ENCODE measurements at regions not wholly inside any gene's neighbourhood (a gene's known extent, or its start where the extent isn't known, plus 50 kb on each side); places are given as distances from the start of the nearest gene placed in this dataset.

- H3K9me2 ChIP-seq (replicated peaks; ENCODE audit: low read length): no peaks in the 10 kb centered on the region
- ChIA-PET POLR2A (ENCODE audit: unreplicated experiment) (no interaction called here), CTCF (no interaction called here)
- peak overlapping the region; percentile 72 for H3K27ac ChIP-seq (ENCODE audit: low read length)
- no peaks in the 10 kb centered on the region for H3K9me3 ChIP-seq (ENCODE audit: low read length)
- no peaks in the 10 kb centered on the region for H3K79me2 ChIP-seq (ENCODE audit: low read length)
- H3K9ac ChIP-seq (ENCODE audit: low read length): 0 out of 2 replicates have a peak overlapping the region, but pooled peaks have one; percentile 5
- no peaks in the 10 kb centered on the region for H3K27me3 ChIP-seq (ENCODE audit: low read length)
- ATAC-seq (peak; percentile 76), DNase-seq (peak; percentile 64)
- H2AFZ ChIP-seq (ENCODE audit: low read length): peak overlapping the region; percentile 51
- H3K4me1 ChIP-seq (ENCODE audit: insufficient read depth, low read length): peaks cover 29% of the 10 kb centered on the region
- peak overlapping the region; percentile 72 for H3K4me2 ChIP-seq (ENCODE audit: low read length)
- no peaks in the 10 kb centered on the region for H3F3A ChIP-seq (ENCODE audit: low read length, unreplicated experiment)
- no TSS peak for BruUV-seq (replicated peaks)
- H4K20me1 ChIP-seq (ENCODE audit: low read length): no peaks in the 10 kb centered on the region
- intact Hi-C loops (cut with micrococcal nuclease): loop anchor here (2.0 to 10.0 kb wide), 2 partner anchors 58 to 294 kb away; no protein-coding TSS in a partner anchor
- H3K4me3 ChIP-seq (ENCODE audit: low read length): peak overlapping the region; percentile 44; the same call in 1 of the 2 replicates
- no peaks in the 10 kb centered on the region for H3K36me3 ChIP-seq (ENCODE audit: low read depth, low read length)
- TF ChIP-seq EZH2phosphoT487 (IDR thresholded peaks at IDR 0.05; ENCODE audit: borderline replicate concordance, low read length): no peak
- TF ChIP-seq EZH2 (IDR thresholded peaks at IDR 0.05; ENCODE audit: low read length, unreplicated experiment): no peak
- no peak for TF ChIP-seq CTCF (conservative IDR thresholded peaks at IDR 0.05; ENCODE audit: low read depth, low read length)
Observed at GRCh38 chr13:85529218-85529594, 270.0 kb downstream of the SLITRK6 start.

- ATAC-seq: peak; percentile 82
- ChIA-PET POLR2A (ENCODE audit: unreplicated experiment) (interaction anchor here (0.5 kb wide), 1 partner anchor 821 kb away, joined by 4 read pairs; no protein-coding TSS in a partner anchor), CTCF (no interaction called here)
- no peaks in the 10 kb centered on the region for H3F3A ChIP-seq (ENCODE audit: low read length, unreplicated experiment)
- H4K20me1 ChIP-seq (ENCODE audit: low read length): no peaks in the 10 kb centered on the region
- intact Hi-C loops (cut with micrococcal nuclease): loop anchor here (2.0 to 10.0 kb wide), 2 partner anchors 58 to 294 kb away; no protein-coding TSS in a partner anchor
- 0 out of 2 replicates have a peak overlapping the region, but pooled peaks have one; percentile 5 for H3K9ac ChIP-seq (ENCODE audit: low read length)
- no peaks in the 10 kb centered on the region for H3K36me3 ChIP-seq (ENCODE audit: low read depth, low read length)
- H3K27me3 ChIP-seq (ENCODE audit: low read length): no peaks in the 10 kb centered on the region
- peak overlapping the region; percentile 72 for H3K4me2 ChIP-seq (ENCODE audit: low read length)
- H3K27ac ChIP-seq (ENCODE audit: low read length): peak overlapping the region; percentile 72
- peak overlapping the region; percentile 44 for H3K4me3 ChIP-seq (ENCODE audit: low read length)
- H3K79me2 ChIP-seq (ENCODE audit: low read length): no peaks in the 10 kb centered on the region
- no peak for TF ChIP-seq EZH2phosphoT487 (IDR thresholded peaks at IDR 0.05; ENCODE audit: borderline replicate concordance, low read length)
- TF ChIP-seq CTCF (conservative IDR thresholded peaks at IDR 0.05; ENCODE audit: low read depth, low read length): no peak
- TF ChIP-seq EZH2 (IDR thresholded peaks at IDR 0.05; ENCODE audit: low read length, unreplicated experiment): no peak
- BruUV-seq (replicated peaks): TSS peak; percentile 73
- peaks cover 29% of the 10 kb centered on the region for H3K4me1 ChIP-seq (ENCODE audit: insufficient read depth, low read length)
- DNase-seq: peak; percentile 81
- peak overlapping the region; percentile 51 for H2AFZ ChIP-seq (ENCODE audit: low read length)
- no peaks in the 10 kb centered on the region for H3K9me3 ChIP-seq (ENCODE audit: low read length)
- H3K9me2 ChIP-seq (replicated peaks; ENCODE audit: low read length): no peaks in the 10 kb centered on the region
Observed at GRCh38 chr13:85528491-85529217, 270.6 kb downstream of the SLITRK6 start.

GRCh38 chr13:85527316-85527715 lies 271.9 kb downstream of the SLITRK6 start:
- BruUV-seq (replicated peaks): no TSS peak
- TF ChIP-seq CTCF (conservative IDR thresholded peaks at IDR 0.05; ENCODE audit: low read depth, low read length) (no peak), EZH2phosphoT487 (IDR thresholded peaks at IDR 0.05; ENCODE audit: borderline replicate concordance, low read length) (no peak), EZH2 (IDR thresholded peaks at IDR 0.05; ENCODE audit: low read length, unreplicated experiment) (no peak)

More at GRCh38 chr13:85527316-85527715, 271.9 kb downstream of the SLITRK6 start:
- Histone ChIP-seq H3K9me3 (ENCODE audit: low read length) (no peaks in the 10 kb centered on the region), H3K79me2 (ENCODE audit: low read length) (no peaks in the 10 kb centered on the region), H3F3A (ENCODE audit: low read length, unreplicated experiment) (no peaks in the 10 kb centered on the region), H3K4me1 (ENCODE audit: insufficient read depth, low read length) (peaks cover 29% of the 10 kb centered on the region), H3K9ac (ENCODE audit: low read length) (no peak overlapping the region), H3K27ac (ENCODE audit: low read length) (0 out of 2 replicates have a peak overlapping the region, but pooled peaks have one; percentile 72), H2AFZ (ENCODE audit: low read length) (no peak overlapping the region), H3K9me2 (replicated peaks; ENCODE audit: low read length) (no peaks in the 10 kb centered on the region), H3K4me3 (ENCODE audit: low read length) (no peak overlapping the region), H3K36me3 (ENCODE audit: low read depth, low read length) (no peaks in the 10 kb centered on the region), H4K20me1 (ENCODE audit: low read length) (no peaks in the 10 kb centered on the region), H3K27me3 (ENCODE audit: low read length) (no peaks in the 10 kb centered on the region), H3K4me2 (ENCODE audit: low read length) (no peak overlapping the region)
- DNase-seq (peak; percentile 8), ATAC-seq (no peak)
- POLR2A ChIA-PET (ENCODE audit: unreplicated experiment): interaction anchor here (0.6 kb wide), 1 partner anchor 549 kb away, joined by 3 read pairs; no protein-coding TSS in a partner anchor
- intact Hi-C loops (cut with micrococcal nuclease): loop anchor here (10.0 kb wide), 1 partner anchor 293 kb away; no protein-coding TSS in a partner anchor
- CTCF ChIA-PET: no interaction called here
